ENCODE measurements at regions not wholly inside any gene's neighbourhood (a gene's known extent, or its start where the extent isn't known, plus 50 kb on each side); places are given as distances from the start of the nearest gene placed in this dataset.

DNA sequence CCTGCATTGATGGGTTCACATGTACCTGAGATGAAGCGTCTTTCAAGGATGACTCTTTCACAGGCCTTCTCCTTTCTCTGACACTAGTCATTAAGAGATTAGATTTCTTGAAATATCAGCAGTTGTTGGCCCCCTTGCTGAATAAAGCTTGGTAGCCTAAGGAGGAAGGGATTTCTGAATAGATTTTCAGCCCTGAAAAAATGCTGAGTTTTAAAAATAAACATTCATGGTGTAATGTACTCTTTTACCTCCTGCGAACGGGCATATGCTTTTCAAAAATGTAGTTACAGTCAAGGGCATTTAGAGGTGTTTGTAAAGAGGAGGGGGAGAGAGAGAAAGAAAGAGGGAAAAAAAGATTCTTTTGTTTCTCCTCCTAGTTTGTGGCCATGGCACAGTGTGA, 222.7 kb downstream of the SOX4 start:
- Histone ChIP-seq H3K36me3 (ENCODE audit: control insufficient read depth in 2 of 2, insufficient read depth in 2 of 2, low read length in 2 of 2) (no peaks in the 10 kb centered on the region), H3K9ac (ENCODE audit: low read length in 2 of 2) (no peak overlapping the region), H3K4me1 (ENCODE audit: control insufficient read depth, insufficient read depth, low read length) (no peaks in the 10 kb centered on the region), H3K4me3 (ENCODE audit: low read length in 2 of 2) (no peak overlapping the region), H3K9me3 (ENCODE audit: control insufficient read depth in 2 of 2, low read length in 2 of 2) (no peaks in the 10 kb centered on the region), H3K27ac (ENCODE audit: low read length) (no peak overlapping the region), H3K27me3 (ENCODE audit: control insufficient read depth in 1 of 2, insufficient read depth in 2 of 2, low read length in 2 of 2) (no peaks in the 10 kb centered on the region)

- no peaks in the 10 kb centered on the region for H3K4me1 ChIP-seq (ENCODE audit: control insufficient read depth, insufficient read depth, low read length)
- H3K4me3 ChIP-seq (ENCODE audit: low read length in 2 of 2): no peak overlapping the region
- no peaks in the 10 kb centered on the region for H3K27me3 ChIP-seq (ENCODE audit: control insufficient read depth in 1 of 2, insufficient read depth in 2 of 2, low read length in 2 of 2)
- no peaks in the 10 kb centered on the region for H3K36me3 ChIP-seq (ENCODE audit: control insufficient read depth in 2 of 2, insufficient read depth in 2 of 2, low read length in 2 of 2)
- no peak overlapping the region for H3K9ac ChIP-seq (ENCODE audit: low read length in 2 of 2)
- no peaks in the 10 kb centered on the region for H3K9me3 ChIP-seq (ENCODE audit: control insufficient read depth in 2 of 2, low read length in 2 of 2)
- H3K27ac ChIP-seq (ENCODE audit: low read length): no peak overlapping the region
Observed at GRCh38 chr6:21820442-21820841, 226.9 kb downstream of the SOX4 start.

DNA sequence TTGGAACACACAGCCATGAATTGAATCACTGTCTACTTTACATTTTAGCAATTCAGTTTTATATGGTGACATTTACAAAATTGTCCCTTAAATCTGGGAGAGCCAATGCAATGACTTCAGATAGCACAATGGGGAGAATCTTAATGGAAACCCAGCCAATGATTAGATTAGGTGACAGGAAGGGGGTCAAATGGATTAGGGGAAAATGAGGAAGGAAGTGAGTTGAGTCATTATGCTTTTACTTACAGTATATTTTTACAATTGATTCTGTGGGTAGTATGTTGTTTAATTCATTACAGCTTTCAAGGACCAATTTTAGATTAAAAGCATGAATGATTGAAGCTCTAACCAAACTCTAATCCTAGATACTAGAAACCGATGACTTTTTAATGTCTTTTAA, 229.8 kb downstream of the SOX4 start:
- Histone ChIP-seq H3K9me3 (ENCODE audit: control insufficient read depth in 2 of 2, low read length in 2 of 2) (no peaks in the 10 kb centered on the region), H3K4me3 (ENCODE audit: low read length in 2 of 2) (no peak overlapping the region), H3K27ac (ENCODE audit: low read length) (no peak overlapping the region), H3K27me3 (ENCODE audit: control insufficient read depth in 1 of 2, insufficient read depth in 2 of 2, low read length in 2 of 2) (no peaks in the 10 kb centered on the region), H3K36me3 (ENCODE audit: control insufficient read depth in 2 of 2, insufficient read depth in 2 of 2, low read length in 2 of 2) (no peaks in the 10 kb centered on the region), H3K4me1 (ENCODE audit: control insufficient read depth, insufficient read depth, low read length) (no peaks in the 10 kb centered on the region), H3K9ac (ENCODE audit: low read length in 2 of 2) (no peak overlapping the region)

- H3K9ac ChIP-seq (ENCODE audit: low read length in 2 of 2): no peak overlapping the region
Observed at GRCh38 chr6:21824431-21825177, 231.1 kb downstream of the SOX4 start.

DNA sequence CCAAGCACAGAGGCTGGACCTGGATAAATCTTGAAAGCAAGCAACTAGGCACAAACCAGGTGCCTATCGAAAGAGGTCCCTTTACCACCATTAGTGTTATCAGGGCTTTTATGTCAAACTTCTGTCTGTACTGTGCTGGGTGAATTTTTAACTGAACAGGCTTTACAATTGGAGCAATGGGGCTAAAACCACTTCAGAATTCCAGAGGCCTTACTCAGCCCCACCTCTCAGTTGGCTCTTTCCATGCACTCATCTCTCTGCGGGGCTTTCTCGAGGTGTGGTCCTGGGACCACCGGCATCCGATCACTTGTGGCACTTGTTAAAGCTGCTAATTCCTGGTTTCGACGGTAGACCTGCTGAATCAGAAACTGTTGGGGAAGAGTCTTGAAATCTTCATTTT, 232.5 kb downstream of the SOX4 start:
- no peak overlapping the region for H3K9ac ChIP-seq (ENCODE audit: low read length in 2 of 2)
- no peaks in the 10 kb centered on the region for H3K9me3 ChIP-seq (ENCODE audit: control insufficient read depth in 2 of 2, low read length in 2 of 2)
- H3K4me3 ChIP-seq (ENCODE audit: low read length in 2 of 2): no peak overlapping the region
- H3K4me1 ChIP-seq (ENCODE audit: control insufficient read depth, insufficient read depth, low read length): no peaks in the 10 kb centered on the region
- no peak overlapping the region for H3K27ac ChIP-seq (ENCODE audit: low read length)
- no peaks in the 10 kb centered on the region for H3K36me3 ChIP-seq (ENCODE audit: control insufficient read depth in 2 of 2, insufficient read depth in 2 of 2, low read length in 2 of 2)
- H3K27me3 ChIP-seq (ENCODE audit: control insufficient read depth in 1 of 2, insufficient read depth in 2 of 2, low read length in 2 of 2): no peaks in the 10 kb centered on the region

More at GRCh38 chr6:21824431-21825177, 231.1 kb downstream of the SOX4 start:
- H3K27me3 ChIP-seq (ENCODE audit: control insufficient read depth in 1 of 2, insufficient read depth in 2 of 2, low read length in 2 of 2): no peaks in the 10 kb centered on the region
- H3K4me3 ChIP-seq (ENCODE audit: low read length in 2 of 2): no peak overlapping the region
- H3K4me1 ChIP-seq (ENCODE audit: control insufficient read depth, insufficient read depth, low read length): no peaks in the 10 kb centered on the region
- no peaks in the 10 kb centered on the region for H3K36me3 ChIP-seq (ENCODE audit: control insufficient read depth in 2 of 2, insufficient read depth in 2 of 2, low read length in 2 of 2)
- no peaks in the 10 kb centered on the region for H3K9me3 ChIP-seq (ENCODE audit: control insufficient read depth in 2 of 2, low read length in 2 of 2)
- no peak overlapping the region for H3K27ac ChIP-seq (ENCODE audit: low read length)

DNA sequence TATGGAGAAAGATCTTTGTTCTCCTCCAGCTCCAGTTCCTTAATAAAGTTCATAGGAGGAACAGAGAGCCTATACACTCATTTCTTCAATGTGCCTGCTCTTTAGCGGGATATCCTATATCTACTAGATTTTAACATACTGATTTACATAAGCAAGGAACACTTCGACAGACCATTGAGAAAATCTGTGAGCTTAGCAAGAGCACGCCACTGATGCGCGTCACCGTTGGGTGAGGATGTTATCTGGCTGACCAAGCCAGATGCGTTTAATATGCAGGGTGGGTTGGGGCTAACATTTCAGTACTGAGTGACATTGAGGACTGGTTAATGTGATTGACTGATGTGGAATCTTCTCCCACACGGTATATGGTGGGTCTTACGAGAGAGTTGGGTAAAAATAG, 233.4 kb downstream of the SOX4 start:
- no peaks in the 10 kb centered on the region for H3K36me3 ChIP-seq (ENCODE audit: control insufficient read depth in 2 of 2, insufficient read depth in 2 of 2, low read length in 2 of 2)
- no peak overlapping the region for H3K4me3 ChIP-seq (ENCODE audit: low read length in 2 of 2)
- no peaks in the 10 kb centered on the region for H3K9me3 ChIP-seq (ENCODE audit: control insufficient read depth in 2 of 2, low read length in 2 of 2)
- H3K27me3 ChIP-seq (ENCODE audit: control insufficient read depth in 1 of 2, insufficient read depth in 2 of 2, low read length in 2 of 2): no peaks in the 10 kb centered on the region
- no peak overlapping the region for H3K27ac ChIP-seq (ENCODE audit: low read length)
- no peaks in the 10 kb centered on the region for H3K4me1 ChIP-seq (ENCODE audit: control insufficient read depth, insufficient read depth, low read length)
- H3K9ac ChIP-seq (ENCODE audit: low read length in 2 of 2): no peak overlapping the region

GRCh38 chr6:21827425-21828202, 234.1 kb downstream of the SOX4 start:
- no peak overlapping the region for H3K27ac ChIP-seq (ENCODE audit: low read length)
- H3K9me3 ChIP-seq (ENCODE audit: control insufficient read depth in 2 of 2, low read length in 2 of 2): no peaks in the 10 kb centered on the region
- no peaks in the 10 kb centered on the region for H3K27me3 ChIP-seq (ENCODE audit: control insufficient read depth in 1 of 2, insufficient read depth in 2 of 2, low read length in 2 of 2)
- no peak overlapping the region for H3K9ac ChIP-seq (ENCODE audit: low read length in 2 of 2)
- no peak overlapping the region for H3K4me3 ChIP-seq (ENCODE audit: low read length in 2 of 2)
- H3K36me3 ChIP-seq (ENCODE audit: control insufficient read depth in 2 of 2, insufficient read depth in 2 of 2, low read length in 2 of 2): no peaks in the 10 kb centered on the region
- H3K4me1 ChIP-seq (ENCODE audit: control insufficient read depth, insufficient read depth, low read length): no peaks in the 10 kb centered on the region

- H3K4me1 ChIP-seq (ENCODE audit: control insufficient read depth, insufficient read depth, low read length): no peaks in the 10 kb centered on the region
- no peak overlapping the region for H3K9ac ChIP-seq (ENCODE audit: low read length in 2 of 2)
- H3K4me3 ChIP-seq (ENCODE audit: low read length in 2 of 2): no peak overlapping the region
- no peaks in the 10 kb centered on the region for H3K9me3 ChIP-seq (ENCODE audit: control insufficient read depth in 2 of 2, low read length in 2 of 2)
- no peaks in the 10 kb centered on the region for H3K27me3 ChIP-seq (ENCODE audit: control insufficient read depth in 1 of 2, insufficient read depth in 2 of 2, low read length in 2 of 2)
- H3K27ac ChIP-seq (ENCODE audit: low read length): no peak overlapping the region
- H3K36me3 ChIP-seq (ENCODE audit: control insufficient read depth in 2 of 2, insufficient read depth in 2 of 2, low read length in 2 of 2): no peaks in the 10 kb centered on the region
Observed at GRCh38 chr6:21828704-21829103, 235.2 kb downstream of the SOX4 start.

DNA sequence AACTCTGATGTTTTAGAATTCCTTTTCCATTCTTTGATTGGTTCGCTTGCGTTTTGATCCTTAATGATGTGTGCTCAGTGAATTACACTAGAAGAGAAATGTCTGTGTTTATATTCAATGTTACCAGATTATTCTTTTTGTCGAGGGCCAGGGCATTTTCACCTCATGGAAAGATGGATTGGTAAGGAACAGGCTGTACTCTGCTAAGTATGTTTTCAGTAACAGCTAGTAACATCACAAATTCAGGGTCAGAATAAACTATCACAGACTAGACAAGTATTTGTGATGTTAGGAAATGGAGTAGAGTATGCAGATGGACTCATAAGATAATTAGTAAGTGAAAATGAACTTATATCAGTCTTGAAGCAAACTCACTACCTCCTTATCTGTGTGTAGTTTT, 235.6 kb downstream of the SOX4 start:
- no peaks in the 10 kb centered on the region for H3K9me3 ChIP-seq (ENCODE audit: control insufficient read depth in 2 of 2, low read length in 2 of 2)
- no peaks in the 10 kb centered on the region for H3K36me3 ChIP-seq (ENCODE audit: control insufficient read depth in 2 of 2, insufficient read depth in 2 of 2, low read length in 2 of 2)
- H3K9ac ChIP-seq (ENCODE audit: low read length in 2 of 2): no peak overlapping the region
- no peak overlapping the region for H3K4me3 ChIP-seq (ENCODE audit: low read length in 2 of 2)
- no peaks in the 10 kb centered on the region for H3K27me3 ChIP-seq (ENCODE audit: control insufficient read depth in 1 of 2, insufficient read depth in 2 of 2, low read length in 2 of 2)
- no peak overlapping the region for H3K27ac ChIP-seq (ENCODE audit: low read length)
- no peaks in the 10 kb centered on the region for H3K4me1 ChIP-seq (ENCODE audit: control insufficient read depth, insufficient read depth, low read length)

DNA sequence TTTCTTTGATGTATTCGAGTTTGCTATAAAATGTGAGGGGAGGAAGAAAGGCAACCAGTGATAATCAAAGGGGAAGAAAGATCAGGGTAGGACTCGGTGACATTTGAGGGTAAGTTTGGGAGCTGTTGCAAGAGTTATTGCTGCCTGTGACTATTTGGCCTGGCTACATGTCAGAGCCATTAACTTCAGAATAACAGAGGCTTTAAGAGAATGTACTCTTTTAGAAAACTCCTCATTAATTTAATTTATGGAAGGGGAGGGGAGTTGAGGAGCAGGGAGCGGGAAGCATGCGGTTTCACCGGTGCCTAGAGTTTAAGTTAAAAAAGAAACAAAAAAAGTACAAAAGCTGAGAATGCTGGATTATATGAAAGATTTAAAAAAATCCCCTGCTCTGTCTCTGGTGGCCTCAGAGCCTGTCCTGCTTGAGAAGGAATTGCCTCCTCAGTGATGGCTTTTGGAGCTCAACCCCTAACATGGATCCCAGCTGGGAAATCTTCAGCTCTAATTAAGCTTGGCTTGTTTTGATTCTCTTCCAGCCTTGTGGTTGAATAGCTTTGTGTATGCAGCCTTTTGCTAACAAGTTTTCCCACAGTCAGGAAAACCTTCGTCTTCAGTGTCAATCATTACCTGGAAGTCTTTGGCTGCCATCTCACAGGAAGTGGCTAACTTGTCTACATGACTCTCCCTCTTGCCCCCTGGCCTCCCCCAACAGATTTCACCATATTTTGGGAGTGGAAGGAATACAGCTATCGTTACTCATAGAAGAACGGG, 238.2 kb downstream of the SOX4 start:
- Histone ChIP-seq H3K27ac (ENCODE audit: low read length) (no peak overlapping the region), H3K4me1 (ENCODE audit: control insufficient read depth, insufficient read depth, low read length) (no peaks in the 10 kb centered on the region)

More for the DNA sequence above, 238.2 kb downstream of the SOX4 start:
- Histone ChIP-seq H3K9me3 (ENCODE audit: control insufficient read depth in 2 of 2, low read length in 2 of 2) (no peaks in the 10 kb centered on the region), H3K4me3 (ENCODE audit: low read length in 2 of 2) (no peak overlapping the region), H3K27me3 (ENCODE audit: control insufficient read depth in 1 of 2, insufficient read depth in 2 of 2, low read length in 2 of 2) (no peaks in the 10 kb centered on the region), H3K36me3 (ENCODE audit: control insufficient read depth in 2 of 2, insufficient read depth in 2 of 2, low read length in 2 of 2) (no peaks in the 10 kb centered on the region), H3K9ac (ENCODE audit: low read length in 2 of 2) (no peak overlapping the region)

Data from stomach smooth muscle (tissue), 2 donors.